ENCODE measurements at regions not wholly inside any gene's neighbourhood (a gene's known extent, or its start where the extent isn't known, plus 50 kb on each side); places are given as distances from the start of the nearest gene placed in this dataset.

GRCh38 chr6:111975466-111975865 lies 78.4 kb upstream of the CCN6 start:
- ATAC-seq (ENCODE audit: low read depth) (no peak), DNase-seq (no peak)
- Mint-ChIP-seq H3K9me3 (no peaks in the 10 kb centered on the region), H3K4me3 (no peak overlapping the region), H3K27ac (no peak overlapping the region), H3K36me3 (ENCODE audit: low read depth) (no peaks in the 10 kb centered on the region), H3K27me3 (peaks cover 10% of the 10 kb centered on the region), H3K4me1 (no peaks in the 10 kb centered on the region)
- ChIA-PET CTCF (no interaction called here), POLR2A (no interaction called here)
- intact Hi-C loops (cut with micrococcal nuclease): no loop called here
- TF ChIP-seq, protein P1, sequence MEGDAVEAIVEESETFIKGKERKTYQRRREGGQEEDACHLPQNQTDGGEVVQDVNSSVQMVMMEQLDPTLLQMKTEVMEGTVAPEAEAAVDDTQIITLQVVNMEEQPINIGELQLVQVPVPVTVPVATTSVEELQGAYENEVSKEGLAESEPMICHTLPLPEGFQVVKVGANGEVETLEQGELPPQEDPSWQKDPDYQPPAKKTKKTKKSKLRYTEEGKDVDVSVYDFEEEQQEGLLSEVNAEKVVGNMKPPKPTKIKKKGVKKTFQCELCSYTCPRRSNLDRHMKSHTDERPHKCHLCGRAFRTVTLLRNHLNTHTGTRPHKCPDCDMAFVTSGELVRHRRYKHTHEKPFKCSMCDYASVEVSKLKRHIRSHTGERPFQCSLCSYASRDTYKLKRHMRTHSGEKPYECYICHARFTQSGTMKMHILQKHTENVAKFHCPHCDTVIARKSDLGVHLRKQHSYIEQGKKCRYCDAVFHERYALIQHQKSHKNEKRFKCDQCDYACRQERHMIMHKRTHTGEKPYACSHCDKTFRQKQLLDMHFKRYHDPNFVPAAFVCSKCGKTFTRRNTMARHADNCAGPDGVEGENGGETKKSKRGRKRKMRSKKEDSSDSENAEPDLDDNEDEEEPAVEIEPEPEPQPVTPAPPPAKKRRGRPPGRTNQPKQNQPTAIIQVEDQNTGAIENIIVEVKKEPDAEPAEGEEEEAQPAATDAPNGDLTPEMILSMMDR (IDR thresholded peaks at IDR 0.05): no peak

DNA sequence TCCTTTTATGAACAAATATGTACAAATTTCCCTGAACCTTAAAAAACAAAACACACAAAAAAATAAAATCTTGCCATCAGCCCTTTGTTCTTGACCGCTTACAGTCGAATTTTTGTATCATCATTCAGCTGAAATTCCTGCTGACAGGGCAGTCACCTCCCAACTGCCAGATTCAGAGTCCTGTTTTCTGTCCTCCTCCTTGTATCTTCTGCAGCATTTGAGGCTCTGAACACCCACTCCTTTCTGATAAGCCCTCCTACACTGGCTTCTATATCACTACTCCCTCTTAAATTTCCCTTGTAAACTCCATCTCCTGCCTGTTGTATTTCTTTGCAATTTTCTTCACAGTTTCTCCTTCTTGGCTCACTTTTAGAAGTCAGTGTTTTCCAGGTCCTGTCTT lies 77.8 kb upstream of the CCN6 start:
- Mint-ChIP-seq H3K9me3 (no peaks in the 10 kb centered on the region), H3K27ac (no peak overlapping the region), H3K36me3 (ENCODE audit: low read depth) (no peaks in the 10 kb centered on the region), H3K4me3 (no peak overlapping the region), H3K27me3 (peaks cover 10% of the 10 kb centered on the region), H3K4me1 (no peaks in the 10 kb centered on the region)
- POLR2A ChIA-PET: no interaction called here
- CTCF ChIA-PET: no interaction called here
- TF ChIP-seq, protein P1 (IDR thresholded peaks at IDR 0.05): no peak
- no peak for DNase-seq
- intact Hi-C loops (cut with micrococcal nuclease): no loop called here
- ATAC-seq (ENCODE audit: low read depth): no peak

DNA sequence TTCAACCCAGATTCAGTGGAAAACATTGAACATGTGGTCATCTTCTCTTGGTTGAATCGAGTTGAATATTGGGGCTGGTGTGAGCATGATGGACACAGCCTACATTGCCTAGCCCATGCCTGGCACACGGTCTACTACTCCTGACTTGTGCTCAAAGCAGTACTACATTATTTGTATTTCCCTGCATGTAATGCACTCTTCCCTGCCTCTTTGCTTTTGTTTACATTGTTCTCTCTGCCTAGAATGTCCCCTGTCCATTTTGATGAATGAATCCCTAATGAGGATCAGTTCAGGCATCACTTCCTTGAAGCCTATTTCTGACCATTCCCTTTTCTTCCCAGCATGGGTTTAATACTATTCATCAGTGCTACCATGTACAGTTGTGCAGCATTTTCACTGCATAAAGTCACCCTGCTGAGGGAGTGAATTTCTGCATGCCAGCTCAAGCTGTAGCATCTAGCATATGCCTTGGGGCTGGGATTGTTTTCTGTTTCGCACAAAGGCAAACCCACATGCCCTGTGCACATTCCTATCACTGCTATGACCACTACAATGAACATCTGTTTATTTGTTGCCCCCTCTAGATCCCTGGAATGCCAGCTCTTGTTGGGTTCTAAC lies 75.3 kb upstream of the CCN6 start:
- Mint-ChIP-seq H3K4me1 (no peaks in the 10 kb centered on the region), H3K36me3 (ENCODE audit: low read depth) (no peaks in the 10 kb centered on the region), H3K27me3 (peaks cover 10% of the 10 kb centered on the region), H3K4me3 (no peak overlapping the region), H3K9me3 (no peaks in the 10 kb centered on the region), H3K27ac (no peak overlapping the region)
- CTCF ChIA-PET: no interaction called here
- ATAC-seq (ENCODE audit: low read depth) (no peak), DNase-seq (no peak)
- POLR2A ChIA-PET: interaction anchor here (0.6 kb wide), 1 partner anchor 21 kb away, joined by 3 read pairs; no protein-coding TSS in a partner anchor
- intact Hi-C loops (cut with micrococcal nuclease): no loop called here
- TF ChIP-seq, protein P1 (IDR thresholded peaks at IDR 0.05): no peak

DNA sequence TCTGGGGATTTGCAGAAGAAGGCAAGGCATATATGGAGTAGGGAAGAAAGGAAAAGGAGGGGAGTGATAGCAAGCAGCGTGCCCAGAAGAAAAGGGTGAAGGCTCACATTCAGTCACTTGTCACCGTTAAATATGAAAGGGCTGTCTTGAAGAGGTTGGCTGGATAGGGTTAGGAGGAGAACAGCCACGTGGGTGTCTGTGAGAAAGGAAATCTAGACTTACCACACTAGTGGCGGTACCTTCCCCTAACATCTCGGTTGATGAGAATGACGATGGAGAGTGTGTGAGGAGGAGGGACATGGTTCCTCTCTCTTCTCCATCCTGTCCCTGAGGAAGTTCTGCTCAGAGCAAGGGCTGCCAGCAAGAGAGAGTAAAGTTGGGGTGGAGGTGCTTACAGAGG lies 74.3 kb upstream of the CCN6 start:
- ATAC-seq (ENCODE audit: low read depth) (no peak), DNase-seq (no peak)
- ChIA-PET CTCF (no interaction called here), POLR2A (interaction anchor here (0.6 kb wide), 1 partner anchor 22 kb away, joined by 3 read pairs; no protein-coding TSS in a partner anchor)
- intact Hi-C loops (cut with micrococcal nuclease): no loop called here
- Mint-ChIP-seq H3K9me3 (no peaks in the 10 kb centered on the region), H3K4me1 (no peaks in the 10 kb centered on the region), H3K36me3 (ENCODE audit: low read depth) (no peaks in the 10 kb centered on the region), H3K27ac (no peak overlapping the region), H3K4me3 (no peak overlapping the region), H3K27me3 (peaks cover 10% of the 10 kb centered on the region)
- TF ChIP-seq, protein P1 (IDR thresholded peaks at IDR 0.05): no peak

DNA sequence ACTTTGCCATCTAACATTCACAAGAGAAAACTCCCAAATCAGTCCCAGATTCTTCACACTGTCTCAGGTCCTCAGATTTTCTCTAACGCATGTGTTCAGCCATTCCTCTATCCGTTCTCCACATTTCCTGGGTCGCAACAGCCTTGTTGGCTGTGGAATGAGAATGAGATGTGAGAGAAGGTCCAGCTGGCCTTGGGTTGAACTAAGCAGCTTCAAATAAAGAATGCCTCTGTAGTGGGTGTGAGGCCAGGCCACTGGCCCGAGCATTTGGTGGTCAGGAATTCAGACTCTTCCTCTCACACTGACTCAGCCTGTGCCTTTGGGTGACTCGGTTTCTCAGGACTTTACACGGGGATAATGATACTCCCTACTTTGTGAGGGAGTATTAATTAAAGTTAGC lies 73.8 kb upstream of the CCN6 start:
- TF ChIP-seq, protein P1 (IDR thresholded peaks at IDR 0.05): no peak
- Mint-ChIP-seq H3K4me3 (no peak overlapping the region), H3K27me3 (peaks cover 10% of the 10 kb centered on the region), H3K36me3 (ENCODE audit: low read depth) (no peaks in the 10 kb centered on the region), H3K27ac (no peak overlapping the region), H3K9me3 (no peaks in the 10 kb centered on the region), H3K4me1 (no peaks in the 10 kb centered on the region)
- no peak for ATAC-seq (ENCODE audit: low read depth)
- ChIA-PET CTCF (no interaction called here), POLR2A (no interaction called here)
- intact Hi-C loops (cut with micrococcal nuclease): no loop called here
- no peak for DNase-seq

All from activated B cell treated with CpG ODN at 0.5 μM for 24 hours (primary cell).